ENCODE measurements at regions not wholly inside any gene's neighbourhood (a gene's known extent, or its start where the extent isn't known, plus 50 kb on each side); places are given as distances from the start of the nearest gene placed in this dataset.
"Not testable (repeated sequence)": the region's sequence is repeated elsewhere in the genome, so short reads cannot be mapped to it uniquely, and the experiment has no call there.

DNA sequence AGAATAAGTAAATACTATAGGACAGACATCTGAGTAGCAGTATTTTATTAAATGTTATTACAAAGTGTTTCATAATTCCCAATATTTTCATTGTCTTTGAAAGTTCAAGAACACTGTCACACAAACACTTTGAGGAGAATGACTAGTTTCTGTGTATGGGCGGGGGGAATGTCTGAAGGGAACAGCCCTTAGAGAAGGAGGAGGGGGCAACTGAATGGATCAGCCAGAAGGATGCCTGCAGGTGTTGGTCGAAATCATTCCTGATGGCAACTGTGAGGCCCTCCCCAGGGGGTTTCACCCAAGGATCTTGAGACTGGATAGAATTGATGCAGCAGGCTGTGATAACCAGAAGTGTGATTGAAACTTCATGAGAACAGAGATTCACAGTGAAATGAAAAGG lies 223.2 kb upstream of the C1orf87 start:
- no peak for DNase-seq

DNA sequence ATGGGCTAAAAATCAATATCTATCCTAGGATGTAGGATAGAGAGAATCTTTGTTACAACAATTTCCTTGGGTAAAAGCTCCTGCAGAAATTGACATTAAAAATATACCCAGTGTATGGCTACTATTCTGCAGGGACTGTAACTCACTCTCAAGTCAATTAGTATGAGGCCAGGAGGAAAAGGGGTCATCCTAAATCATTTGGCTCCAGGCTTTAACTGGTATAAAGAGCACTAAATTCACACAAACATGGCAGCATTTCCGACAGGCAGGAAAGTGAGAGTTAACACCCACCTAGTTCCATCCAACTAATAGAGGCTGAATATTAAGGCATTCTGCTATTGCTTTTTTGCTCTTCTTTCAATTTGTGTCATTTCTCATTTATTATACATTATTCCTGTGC lies 218.6 kb upstream of the C1orf87 start:
- DNase-seq = no peak

DNA sequence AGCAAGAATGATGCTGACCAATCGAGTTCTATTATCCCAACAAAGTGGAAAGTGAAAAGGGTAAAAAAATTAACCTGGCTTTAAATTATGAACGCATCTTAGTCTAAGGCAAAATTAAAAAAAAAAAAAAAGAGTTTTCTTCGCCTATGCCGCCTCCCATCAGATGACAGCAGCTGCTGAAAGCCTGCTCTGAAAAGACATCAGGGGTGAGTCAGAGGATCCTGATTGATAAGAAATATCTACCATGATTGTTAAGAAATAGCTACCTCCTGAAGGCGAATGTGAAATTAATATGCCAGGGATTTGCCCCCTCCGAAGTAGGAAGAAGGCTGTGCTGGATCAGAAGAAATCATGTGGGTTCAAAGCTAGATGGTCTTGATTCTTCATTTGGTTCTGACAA lies 216.8 kb upstream of the C1orf87 start:
- no peak for DNase-seq

GRCh38 chr1:60287536-60287935 lies 214.0 kb upstream of the C1orf87 start:
- DNase-seq = no peak

- DNase-seq = no peak
These were observed 210.1 kb upstream of the C1orf87 start for GRCh38 chr1:60283690-60284089.

DNA sequence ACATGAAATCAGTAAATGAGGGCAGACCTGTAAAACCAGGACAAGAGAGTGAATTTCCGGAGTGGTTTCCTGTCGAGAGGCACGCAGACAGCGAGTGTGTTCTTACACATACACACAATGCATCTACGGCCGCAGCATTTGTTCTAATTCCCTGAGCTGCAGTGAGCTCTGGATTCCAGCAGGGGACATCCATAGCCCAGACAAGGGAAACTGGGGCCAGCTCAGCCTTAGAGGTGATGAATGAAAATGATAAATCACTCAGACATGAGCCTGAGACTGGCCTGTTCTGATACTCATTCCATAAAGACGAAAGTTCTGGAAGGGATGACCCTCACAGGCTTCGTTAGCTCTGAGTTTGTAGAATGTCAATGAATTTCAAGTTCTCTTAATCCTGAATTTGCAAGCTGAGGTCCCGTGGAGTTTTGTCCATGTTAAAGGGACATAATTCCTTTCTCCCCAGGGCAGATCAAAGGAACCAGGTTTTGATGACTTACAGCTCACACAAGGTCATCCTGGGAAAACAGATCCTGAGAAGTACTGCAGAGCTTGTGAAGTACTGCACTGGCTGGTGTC lies 207.9 kb upstream of the C1orf87 start:
- DNase-seq = peak; percentile 84

DNA sequence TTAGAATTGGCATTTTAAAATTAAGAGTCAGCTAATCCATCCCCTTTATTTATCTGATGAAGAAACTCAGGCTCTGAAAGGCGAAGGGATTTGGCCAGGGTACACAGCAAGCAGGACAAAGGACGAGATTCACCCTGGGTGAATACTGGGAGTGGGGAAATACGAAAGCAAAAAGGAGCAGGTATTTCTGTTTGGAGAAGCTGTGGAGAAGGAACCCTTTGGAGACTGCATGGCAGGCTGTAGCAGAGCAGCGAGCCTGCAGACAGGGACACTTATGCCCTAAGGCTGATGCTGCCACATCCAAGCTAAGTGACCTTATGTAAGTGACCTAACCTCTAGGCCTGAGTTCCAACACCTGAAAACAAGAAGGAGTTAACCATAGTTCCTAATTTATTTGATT lies 207.2 kb upstream of the C1orf87 start:
- no peak for DNase-seq

GRCh38 chr1:60280256-60280655 lies 206.7 kb upstream of the C1orf87 start:
- no peak for DNase-seq

- no peak for DNase-seq
These were observed 206.2 kb upstream of the C1orf87 start for GRCh38 chr1:60279798-60280197.

- DNase-seq = no peak
These were observed 203.7 kb upstream of the C1orf87 start for GRCh38 chr1:60277269-60277668.

DNA sequence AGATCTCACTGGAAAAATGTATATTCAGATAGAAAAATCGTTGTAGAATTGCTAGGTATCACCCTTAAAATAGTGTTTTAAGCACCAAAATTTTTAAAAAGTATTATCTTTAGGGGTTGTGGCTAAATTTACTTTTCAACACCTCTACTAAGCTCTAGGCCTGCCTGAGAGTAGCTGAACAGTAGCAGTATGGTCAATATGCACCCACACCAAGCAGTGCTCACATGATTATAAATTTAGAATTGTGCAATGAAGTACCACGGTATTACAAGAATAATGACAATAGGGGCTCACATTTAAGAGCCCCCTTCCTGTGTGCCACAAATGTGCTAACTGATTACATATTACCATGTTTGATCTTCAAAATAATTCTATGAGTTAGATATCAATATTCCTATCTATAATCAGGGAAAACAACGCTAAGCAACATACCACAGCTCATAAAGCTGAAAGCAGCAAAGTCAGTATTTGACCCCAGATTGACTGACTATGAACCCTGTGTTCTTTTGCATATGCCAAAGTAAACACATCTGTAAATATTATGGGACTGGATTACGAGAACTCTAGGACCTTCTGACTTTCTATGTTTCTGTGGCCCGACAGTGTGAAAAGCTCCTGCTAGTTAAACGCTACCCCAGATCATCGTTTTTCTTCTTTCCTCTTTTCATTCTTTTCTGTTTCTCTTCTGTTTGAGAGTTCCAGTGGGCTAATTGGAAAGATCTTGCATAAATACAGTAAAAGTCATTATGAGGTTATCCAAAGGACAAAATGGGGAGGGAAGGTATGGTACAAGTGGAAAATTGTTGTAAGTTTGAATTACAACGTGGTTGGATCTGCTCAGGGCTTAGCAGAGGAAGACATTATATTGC lies 201.1 kb upstream of the C1orf87 start:
- no peak for DNase-seq

DNA sequence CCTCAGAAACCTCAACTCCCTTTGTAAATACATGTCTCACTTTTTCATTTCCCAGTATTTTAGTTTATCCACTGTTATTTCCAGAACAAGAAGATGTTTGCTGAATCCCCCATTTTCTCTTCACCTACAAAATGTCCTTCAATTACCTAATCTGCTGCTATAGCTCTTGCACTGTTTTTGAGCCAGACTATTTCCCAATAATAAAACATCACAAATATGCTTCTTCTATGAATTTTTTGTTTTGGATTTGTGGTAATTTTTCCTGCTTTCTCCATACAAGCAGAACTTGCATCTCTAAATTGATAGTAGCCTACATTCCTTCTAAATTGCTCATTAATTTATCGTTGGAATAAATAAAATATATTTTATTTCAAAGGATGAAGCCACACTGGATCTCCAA lies 199.6 kb upstream of the C1orf87 start:
- no peak for DNase-seq

DNA sequence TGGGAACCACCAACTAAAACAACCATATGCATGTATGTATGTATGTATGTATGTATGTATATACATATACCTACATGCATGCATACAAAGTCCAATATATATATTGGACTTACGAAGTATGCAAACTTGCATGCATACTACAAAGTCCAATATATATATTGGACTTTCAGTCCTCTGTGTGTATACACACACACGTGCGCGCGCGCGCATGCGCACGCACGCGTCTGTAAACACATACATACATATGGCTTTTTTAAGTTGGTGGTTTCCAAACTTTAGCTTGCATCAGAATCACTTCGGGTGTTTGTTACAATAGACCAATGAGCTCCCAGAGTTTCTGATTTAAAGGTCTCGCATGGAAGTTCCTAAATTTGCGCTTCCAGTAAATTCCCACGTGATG lies 197.5 kb upstream of the C1orf87 start:
- DNase-seq = no peak

GRCh38 chr1:60268451-60268850 lies 194.9 kb upstream of the C1orf87 start:
- DNase-seq = no peak

DNA sequence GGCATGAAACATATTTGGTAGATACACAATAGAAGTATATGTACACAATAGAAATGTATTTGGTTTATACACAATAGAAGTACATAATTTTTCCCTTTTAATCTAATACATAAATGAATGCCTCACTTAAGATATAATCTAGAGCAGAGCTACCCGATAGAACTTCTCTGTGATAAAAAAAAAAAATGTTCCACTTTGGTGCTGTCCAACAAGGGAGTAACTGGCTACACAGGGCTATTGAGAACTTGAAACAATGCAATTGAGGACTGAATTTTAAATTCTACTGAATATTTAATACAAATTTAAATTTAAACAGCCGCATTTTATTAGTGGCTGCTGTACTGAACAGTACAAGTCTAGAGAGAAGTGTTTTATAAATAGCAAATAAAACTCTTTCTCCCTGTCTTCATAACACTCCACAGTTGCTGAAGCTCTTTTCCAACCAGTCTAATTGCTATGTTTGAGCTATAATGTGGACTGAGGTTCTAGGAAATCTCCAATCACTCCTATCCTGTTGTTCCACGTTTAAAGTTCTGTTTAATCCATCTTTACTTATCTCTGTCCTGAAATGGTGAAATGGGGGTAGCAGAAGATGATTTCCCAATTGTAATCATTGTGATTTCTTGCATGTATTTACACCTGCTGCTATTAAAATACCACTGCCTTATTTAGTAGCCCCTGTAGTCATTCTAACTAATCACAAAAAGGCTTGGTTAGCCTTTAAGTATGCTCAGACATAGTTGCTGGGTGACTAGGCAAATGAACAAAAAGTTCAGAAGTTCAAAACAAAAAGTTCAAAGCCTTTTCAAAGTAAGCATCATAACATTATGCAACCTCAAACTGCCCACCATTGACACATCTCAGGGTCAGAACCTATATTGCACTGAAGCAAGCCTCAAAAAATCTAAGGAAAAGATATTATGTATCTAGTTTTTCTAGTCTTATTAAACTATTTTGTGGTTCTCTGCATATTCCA lies 192.3 kb upstream of the C1orf87 start:
- no peak for DNase-seq

GRCh38 chr1:60262701-60263100 lies 189.1 kb upstream of the C1orf87 start:
- DNase-seq = no peak

DNA sequence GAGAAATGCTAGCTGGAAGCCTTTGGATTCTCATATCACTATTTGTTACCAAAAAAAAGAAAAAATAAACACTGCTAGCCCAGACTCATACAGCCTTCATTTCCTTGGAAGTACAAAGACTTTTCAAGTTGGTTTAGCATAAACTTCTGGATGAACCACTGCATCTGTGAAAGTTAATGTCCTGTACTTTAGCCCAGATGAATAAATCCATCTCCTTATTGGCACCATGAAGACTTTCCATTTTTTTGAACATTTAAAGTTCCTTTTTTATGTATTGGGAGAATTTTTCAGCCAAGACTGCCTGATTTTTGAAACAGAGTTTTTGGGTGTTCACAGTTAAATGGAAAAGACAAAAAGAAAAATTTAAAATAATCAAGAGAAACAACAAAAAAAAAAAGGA lies 184.0 kb upstream of the C1orf87 start:
- no peak for DNase-seq

- no peak for DNase-seq
These were observed 182.0 kb upstream of the C1orf87 start for GRCh38 chr1:60255565-60255964.

- DNase-seq = no peak
These were observed 177.9 kb upstream of the C1orf87 start for GRCh38 chr1:60251426-60251825.

GRCh38 chr1:60247467-60247866 lies 173.9 kb upstream of the C1orf87 start:
- not testable (repeated sequence) for DNase-seq

- DNase-seq = no peak
These were observed 171.8 kb upstream of the C1orf87 start for GRCh38 chr1:60245324-60245723.

DNA sequence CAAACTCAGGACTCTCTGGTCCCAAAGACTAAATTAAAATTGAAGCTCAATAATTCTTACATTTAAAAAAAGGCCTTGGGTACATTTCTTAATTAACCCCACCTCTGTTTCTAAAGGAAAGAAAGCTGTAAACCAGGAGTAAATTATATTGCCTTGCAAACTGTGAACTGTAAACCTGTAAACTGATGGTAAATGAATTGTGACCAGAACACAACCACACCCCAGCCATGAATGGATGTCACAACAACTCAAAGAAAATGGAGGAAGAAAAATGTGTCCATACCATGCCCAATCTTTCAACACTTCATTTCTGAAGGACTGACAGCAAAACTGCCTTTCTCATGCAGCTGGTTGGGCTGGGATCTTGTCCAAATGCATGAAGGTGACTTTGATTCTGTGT lies 171.3 kb upstream of the C1orf87 start:
- DNase-seq = no peak

DNA sequence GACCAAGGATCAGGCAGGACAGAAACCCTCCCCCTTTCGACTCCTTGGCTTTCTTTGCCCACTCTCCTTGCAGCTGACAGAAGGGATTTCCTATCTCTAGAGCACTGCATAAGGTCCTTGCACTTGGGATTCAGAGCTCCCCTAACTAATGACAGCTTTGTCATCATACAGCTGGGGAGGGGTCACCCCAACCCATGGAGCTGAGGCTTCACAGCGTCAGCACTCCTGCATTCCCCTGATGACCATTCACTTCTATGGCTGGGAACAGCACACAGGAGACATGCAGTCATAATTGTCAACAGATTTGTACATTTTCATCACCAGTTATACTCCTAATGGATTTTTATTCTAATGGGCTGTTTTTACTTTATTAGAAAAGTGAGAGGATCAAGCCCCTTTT lies 161.7 kb upstream of the C1orf87 start:
- DNase-seq = no peak

- no peak for DNase-seq
These were observed 161.2 kb upstream of the C1orf87 start for GRCh38 chr1:60234776-60235175.
